Right atrium auricular region (tissue), 2 donors: ENCODE measurements at regions not wholly inside any gene's neighbourhood (a gene's known extent, or its start where the extent isn't known, plus 50 kb on each side); places are given as distances from the start of the nearest gene placed in this dataset.
"Not testable (repeated sequence)": the region's sequence is repeated elsewhere in the genome, so short reads cannot be mapped to it uniquely, and the experiment has no call there.

ENCODE experiments used
- DNase-seq: peaks from one replicate; pipeline ENCODE4 v3.0.0-alpha.2; 2019; ENCODE audit warnings: low spot score
- H3K27ac ChIP-seq, 2 donors: fragments of 200-600 bp; sonication (generic); 1 replicate in 1 of 2; 2 replicates in 1 of 2; pipeline ENCODE4 v1.5.1; 2016 to 2019
- H3K27me3 ChIP-seq, 2 donors: fragments of 200-600 bp; sonication (generic); one replicate each; pipeline versions ENCODE4 v1.5.1 to v1.6.0; 2017 to 2019
- H3K36me3 ChIP-seq: fragments of 200-600 bp; sonication (generic); one replicate; pipeline ENCODE4 v1.5.1; 2016
- H3K4me1 ChIP-seq, 2 donors: fragments of 200-600 bp; sonication (generic); one replicate each; pipeline versions ENCODE4 v1.5.1 to v1.6.0; 2017 to 2019
- H3K4me3 ChIP-seq, 2 donors: fragments of 200-600 bp; sonication (generic); 1 replicate in 1 of 2; 2 replicates in 1 of 2; pipeline ENCODE4 v1.5.1; 2017 to 2019; ENCODE audit warnings: mild to moderate bottlenecking in 1 of 2, moderate library complexity in 1 of 2
- H3K9me3 ChIP-seq, 2 donors: fragments of 200-600 bp; sonication (generic); one replicate each; pipeline ENCODE4 v1.5.1; 2019
- TF ChIP-seq, protein P1 (sequence below), 2 donors: fragments of 200-600 bp; sonication (generic); IDR thresholded peaks; one replicate each; pipeline ENCODE4 v1.5.1; 2019; ENCODE audit warnings: antibody characterized with exemption in 2 of 2

DNA sequence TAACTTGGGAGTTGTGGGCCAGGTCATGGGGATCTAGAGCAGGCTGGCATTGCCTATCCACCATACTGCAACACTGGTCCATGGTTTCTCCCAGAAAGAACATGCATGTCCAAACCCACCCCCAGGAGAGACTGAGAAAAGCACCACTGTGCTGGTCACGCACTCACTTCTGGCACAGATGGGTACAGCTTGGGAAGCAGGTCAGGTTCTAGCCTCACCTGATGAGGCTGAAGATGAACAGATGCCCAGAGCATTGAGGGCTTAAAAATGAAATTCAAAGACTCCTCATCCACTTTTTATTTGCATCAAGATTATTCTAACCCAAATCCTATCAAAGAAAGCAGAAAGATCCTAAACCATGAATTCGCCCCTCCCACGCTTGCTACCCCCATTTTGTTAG, 125.9 kb upstream of the RAI2 start:
- H3K4me1 ChIP-seq, result no peaks in the 10 kb centered on the region
- TF ChIP-seq, protein P1, sequence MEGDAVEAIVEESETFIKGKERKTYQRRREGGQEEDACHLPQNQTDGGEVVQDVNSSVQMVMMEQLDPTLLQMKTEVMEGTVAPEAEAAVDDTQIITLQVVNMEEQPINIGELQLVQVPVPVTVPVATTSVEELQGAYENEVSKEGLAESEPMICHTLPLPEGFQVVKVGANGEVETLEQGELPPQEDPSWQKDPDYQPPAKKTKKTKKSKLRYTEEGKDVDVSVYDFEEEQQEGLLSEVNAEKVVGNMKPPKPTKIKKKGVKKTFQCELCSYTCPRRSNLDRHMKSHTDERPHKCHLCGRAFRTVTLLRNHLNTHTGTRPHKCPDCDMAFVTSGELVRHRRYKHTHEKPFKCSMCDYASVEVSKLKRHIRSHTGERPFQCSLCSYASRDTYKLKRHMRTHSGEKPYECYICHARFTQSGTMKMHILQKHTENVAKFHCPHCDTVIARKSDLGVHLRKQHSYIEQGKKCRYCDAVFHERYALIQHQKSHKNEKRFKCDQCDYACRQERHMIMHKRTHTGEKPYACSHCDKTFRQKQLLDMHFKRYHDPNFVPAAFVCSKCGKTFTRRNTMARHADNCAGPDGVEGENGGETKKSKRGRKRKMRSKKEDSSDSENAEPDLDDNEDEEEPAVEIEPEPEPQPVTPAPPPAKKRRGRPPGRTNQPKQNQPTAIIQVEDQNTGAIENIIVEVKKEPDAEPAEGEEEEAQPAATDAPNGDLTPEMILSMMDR (IDR thresholded peaks at IDR 0.05), result no peak
- no peak overlapping the region for H3K27ac ChIP-seq
- H3K9me3 ChIP-seq, result peaks cover 0 to 4% of the 10 kb centered on the region in 2 donors
- DNase-seq, result no peak
- no peak overlapping the region for H3K4me3 ChIP-seq
- H3K27me3 ChIP-seq, result no peaks in the 10 kb centered on the region
- no peaks in the 10 kb centered on the region for H3K36me3 ChIP-seq

DNA sequence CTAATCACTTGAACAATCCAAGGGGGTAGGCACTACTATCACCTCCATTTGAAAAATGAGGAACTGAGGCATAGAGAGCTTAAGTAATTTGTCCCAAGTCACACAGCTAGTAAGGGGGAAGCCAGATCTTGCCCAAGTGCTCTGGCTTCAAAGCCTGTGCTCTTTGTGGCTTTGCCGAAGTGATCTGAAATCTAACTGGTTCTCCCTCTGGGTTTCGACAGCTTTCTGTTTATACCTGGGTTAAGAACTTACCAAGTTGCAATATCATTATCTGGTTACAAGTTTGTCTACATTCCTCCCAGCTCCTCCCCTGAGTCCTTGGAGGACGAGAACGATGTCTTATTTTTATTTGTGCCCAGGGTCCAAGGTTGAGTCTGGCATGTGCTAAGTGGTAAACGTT, 125.3 kb upstream of the RAI2 start:
- H3K4me1 ChIP-seq, result no peaks in the 10 kb centered on the region
- DNase-seq, result no peak
- TF ChIP-seq, protein P1 (IDR thresholded peaks at IDR 0.05), result no peak
- no peak overlapping the region for H3K4me3 ChIP-seq
- H3K27ac ChIP-seq, result no peak overlapping the region
- H3K36me3 ChIP-seq, result no peaks in the 10 kb centered on the region
- no peaks in the 10 kb centered on the region for H3K27me3 ChIP-seq
- H3K9me3 ChIP-seq, result peaks cover 0 to 4% of the 10 kb centered on the region in 2 donors

DNA sequence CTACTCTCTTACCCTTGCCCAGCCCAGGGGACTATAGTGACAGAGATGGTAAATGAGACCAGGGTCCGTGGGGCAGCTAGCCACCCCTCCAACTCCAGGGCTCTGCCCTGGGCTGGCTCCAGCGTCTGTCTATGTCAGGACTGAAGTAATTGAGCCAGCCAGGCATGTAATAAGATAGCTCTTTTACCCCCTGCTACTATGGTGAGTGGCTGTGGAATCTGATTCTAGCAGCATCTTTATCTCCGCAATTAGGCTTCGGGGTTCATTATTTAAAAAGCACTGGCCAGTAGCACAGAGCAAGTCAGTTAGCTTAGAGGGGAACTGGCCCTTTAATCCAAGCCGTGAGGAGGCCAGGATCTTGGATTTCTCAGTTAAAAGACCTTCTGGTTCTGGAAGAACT, 123.3 kb upstream of the RAI2 start:
- Histone ChIP-seq H3K4me3 (no peak overlapping the region), H3K9me3 (peaks cover 0 to 4% of the 10 kb centered on the region in 2 donors), H3K27me3 (no peaks in the 10 kb centered on the region), H3K36me3 (no peaks in the 10 kb centered on the region), H3K4me1 (no peaks in the 10 kb centered on the region), H3K27ac (no peak overlapping the region)
- DNase-seq, result no peak
- TF ChIP-seq, protein P1 (IDR thresholded peaks at IDR 0.05), result no peak

DNA sequence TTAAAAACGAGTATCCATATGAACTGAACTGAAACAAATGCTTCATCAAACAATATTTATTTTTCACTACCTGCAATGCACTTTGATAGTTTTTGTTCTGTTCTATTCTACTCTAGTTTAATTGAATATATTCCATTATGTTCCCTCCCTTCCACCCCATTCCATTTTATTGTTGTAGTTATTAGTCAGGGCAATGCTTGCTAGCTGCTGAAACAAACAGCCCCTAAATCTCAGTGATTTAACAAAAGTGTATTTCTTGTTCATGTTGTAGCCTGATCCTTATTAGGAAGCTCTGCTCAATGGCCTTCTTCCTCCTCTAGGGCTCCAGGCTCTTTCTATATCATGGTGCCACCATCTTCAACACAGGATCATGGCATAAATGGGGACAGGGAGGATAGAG, 122.3 kb upstream of the RAI2 start:
- Histone ChIP-seq H3K4me3 (no peak overlapping the region), H3K9me3 (peaks cover 0 to 4% of the 10 kb centered on the region in 2 donors), H3K27me3 (no peaks in the 10 kb centered on the region), H3K36me3 (no peaks in the 10 kb centered on the region), H3K4me1 (no peaks in the 10 kb centered on the region), H3K27ac (no peak overlapping the region)
- no peak for DNase-seq
- TF ChIP-seq, protein P1 (IDR thresholded peaks at IDR 0.05), result no peak

DNA sequence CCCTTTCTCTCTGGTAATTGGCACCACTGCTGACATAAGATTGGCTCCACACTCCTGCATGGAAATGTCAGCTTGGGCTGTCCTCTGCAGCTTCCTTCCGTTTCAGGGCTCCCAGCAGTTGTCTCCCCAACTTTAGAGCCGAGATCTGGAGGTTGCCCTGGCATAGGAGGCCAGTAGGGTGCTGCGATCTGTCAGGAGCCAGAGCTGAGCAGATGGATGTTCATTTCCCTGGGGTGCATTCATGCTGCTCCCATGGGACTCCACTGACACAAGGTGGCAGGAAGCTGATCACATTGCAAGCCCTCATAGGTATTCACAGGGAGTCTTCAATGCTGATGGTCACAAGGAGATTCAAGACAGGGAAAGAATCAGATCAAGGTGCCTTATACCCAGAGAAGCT, 116.6 kb upstream of the RAI2 start:
- H3K4me1 ChIP-seq, result no peaks in the 10 kb centered on the region
- H3K9me3 ChIP-seq, result no peaks in the 10 kb centered on the region
- no peaks in the 10 kb centered on the region for H3K27me3 ChIP-seq
- no peaks in the 10 kb centered on the region for H3K36me3 ChIP-seq
- no peak for DNase-seq
- TF ChIP-seq, protein P1 (IDR thresholded peaks at IDR 0.05), result no peak
- no peak overlapping the region for H3K4me3 ChIP-seq
- no peak overlapping the region for H3K27ac ChIP-seq

DNA sequence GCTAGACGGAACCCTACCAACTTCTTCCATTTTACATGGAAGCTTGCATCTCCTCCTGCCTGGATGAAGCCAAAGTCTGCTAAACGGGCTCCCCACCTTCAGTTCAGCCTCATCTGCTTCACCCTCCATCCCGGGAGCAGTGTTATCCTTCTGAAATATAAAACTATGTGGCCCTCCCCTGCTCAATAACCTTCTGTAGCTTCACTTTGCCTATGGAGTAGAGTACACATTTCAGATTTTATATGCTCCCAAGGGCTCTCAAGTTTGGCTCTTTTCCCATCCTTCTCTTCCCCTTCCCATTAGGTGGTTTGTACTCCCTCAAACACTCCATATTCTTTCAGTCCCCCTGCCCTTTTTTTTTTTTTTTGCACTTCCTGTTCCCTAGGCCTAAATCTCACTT, 115.9 kb upstream of the RAI2 start:
- no peaks in the 10 kb centered on the region for H3K36me3 ChIP-seq
- DNase-seq, result no peak
- TF ChIP-seq, protein P1 (IDR thresholded peaks at IDR 0.05), result no peak
- H3K4me3 ChIP-seq, result no peak overlapping the region
- H3K27me3 ChIP-seq, result no peaks in the 10 kb centered on the region
- no peak overlapping the region for H3K27ac ChIP-seq
- no peaks in the 10 kb centered on the region for H3K4me1 ChIP-seq
- no peaks in the 10 kb centered on the region for H3K9me3 ChIP-seq

DNA sequence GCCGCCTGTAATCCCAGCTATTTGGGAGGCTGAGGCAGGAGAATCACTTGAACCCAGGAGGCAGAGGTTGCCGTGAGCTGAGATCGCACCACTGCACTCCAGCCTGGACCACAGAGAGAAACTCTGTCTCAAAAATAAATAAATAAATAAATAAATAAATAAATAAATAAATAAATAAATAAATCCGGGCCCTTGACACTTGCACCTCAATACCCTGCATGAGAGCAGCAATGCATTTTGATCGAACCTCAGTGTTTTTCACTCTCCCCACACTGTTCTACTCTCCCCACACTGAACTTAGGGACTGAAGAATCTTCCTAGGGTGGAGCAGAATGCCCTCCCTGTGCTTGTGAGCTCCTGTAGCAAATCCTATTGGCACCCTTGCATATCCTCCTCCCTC, 114.3 kb upstream of the RAI2 start:
- not testable (repeated sequence) for H3K36me3 ChIP-seq, H3K9me3 ChIP-seq, DNase-seq, H3K27ac ChIP-seq, H3K4me3 ChIP-seq, H3K27me3 ChIP-seq, H3K4me1 ChIP-seq
